ENCODE measurements at regions not wholly inside any gene's neighbourhood (a gene's known extent, or its start where the extent isn't known, plus 50 kb on each side); places are given as distances from the start of the nearest gene placed in this dataset.

DNA sequence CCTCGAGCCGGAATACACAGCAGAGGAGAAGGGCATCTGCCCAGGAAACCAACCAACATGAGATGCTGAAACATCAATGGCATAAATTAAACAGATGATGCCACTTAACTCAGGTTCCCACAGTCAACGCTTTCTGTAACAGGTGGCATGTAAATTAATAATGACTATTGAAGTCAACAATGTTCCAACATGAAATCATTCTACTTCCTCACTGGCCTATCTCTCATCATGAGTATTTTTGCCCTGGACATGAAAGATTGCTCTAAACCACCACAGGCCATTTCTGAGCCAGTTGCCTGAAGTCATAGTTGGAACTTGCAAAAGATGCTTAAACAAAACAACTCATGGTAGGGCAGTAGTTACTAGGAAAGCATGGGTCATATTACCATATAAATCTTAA lies 397.9 kb upstream of the JARID2 start:
- DNase-seq (ENCODE audit: low spot score), result no peak

DNA sequence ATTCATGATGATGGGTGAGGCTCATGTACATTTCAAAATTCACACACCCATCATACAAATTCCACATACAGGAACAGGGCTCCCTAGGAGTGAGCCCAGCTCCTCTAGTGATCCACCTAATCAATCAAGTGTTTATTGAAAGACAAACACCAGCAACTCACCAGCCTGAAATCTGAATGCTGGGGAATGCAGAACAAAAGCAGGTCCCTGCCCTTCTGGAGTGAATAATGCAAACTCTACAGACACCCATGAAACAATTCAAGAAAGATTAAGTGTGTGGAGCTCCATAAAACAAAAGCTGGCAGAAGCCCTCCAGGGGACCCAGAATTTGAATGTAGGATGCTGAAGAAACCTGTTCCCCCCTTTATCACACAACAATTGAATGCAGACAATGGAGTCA lies 396.7 kb upstream of the JARID2 start:
- no peak for DNase-seq (ENCODE audit: low spot score)

DNA sequence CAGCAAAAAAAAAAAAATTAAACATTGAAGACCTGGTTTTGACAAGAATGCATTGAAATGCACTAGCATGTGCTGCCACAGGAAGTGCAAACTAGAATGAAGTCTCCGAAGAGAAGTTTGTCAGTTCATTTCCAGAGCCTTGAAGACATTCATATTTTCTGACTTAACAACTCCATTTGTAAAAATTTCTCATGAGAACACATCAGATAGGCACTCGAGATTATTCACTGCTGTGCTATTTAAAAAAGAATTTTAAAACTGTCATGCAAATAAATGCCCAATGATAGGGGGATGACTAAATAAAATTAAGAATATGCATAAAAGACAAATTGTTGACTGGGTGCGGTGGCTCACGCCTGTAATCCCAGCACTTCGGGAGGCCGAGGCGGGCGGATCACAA lies 394.6 kb upstream of the JARID2 start:
- DNase-seq (ENCODE audit: low spot score), result no peak

DNA sequence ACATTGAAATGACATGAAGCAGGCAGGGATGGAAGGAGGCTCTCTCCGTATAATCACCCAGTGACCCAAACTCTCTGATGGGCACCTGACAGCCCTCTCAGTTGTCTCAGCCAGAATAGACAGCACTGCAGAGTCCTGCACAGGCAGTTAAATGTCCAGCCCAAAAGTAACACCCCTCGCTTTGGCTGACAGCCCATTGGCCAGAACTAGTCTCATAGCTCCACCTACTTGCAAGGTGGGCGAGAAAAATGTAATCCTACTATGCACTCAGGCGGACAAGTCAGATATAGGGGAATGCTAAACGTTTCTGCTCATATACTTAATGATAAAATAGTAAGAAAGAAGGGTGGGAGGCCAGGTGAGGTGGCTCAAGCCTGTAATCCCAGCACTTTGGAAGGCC lies 393.5 kb upstream of the JARID2 start:
- no peak for DNase-seq (ENCODE audit: low spot score)

DNA sequence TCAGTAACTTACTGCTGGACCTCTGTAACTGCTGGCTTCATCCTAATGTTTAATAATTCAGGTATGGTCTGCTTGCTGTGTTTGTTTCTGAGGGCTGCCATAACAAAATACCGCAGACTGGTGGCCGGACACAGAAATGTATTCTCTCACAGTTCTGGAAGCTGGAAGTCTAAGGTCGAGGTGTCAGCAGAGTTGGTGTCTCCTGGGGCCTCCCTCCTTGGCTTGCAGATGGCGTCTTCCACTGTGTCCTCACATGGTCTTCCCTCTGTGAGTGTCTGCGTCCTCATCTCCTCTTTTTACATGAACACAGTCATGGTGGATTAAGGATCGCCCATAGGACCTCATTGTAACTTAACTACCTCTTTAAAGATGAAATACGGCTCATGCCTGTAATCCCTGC lies 389.7 kb upstream of the JARID2 start:
- DNase-seq (ENCODE audit: low spot score), result no peak

DNA sequence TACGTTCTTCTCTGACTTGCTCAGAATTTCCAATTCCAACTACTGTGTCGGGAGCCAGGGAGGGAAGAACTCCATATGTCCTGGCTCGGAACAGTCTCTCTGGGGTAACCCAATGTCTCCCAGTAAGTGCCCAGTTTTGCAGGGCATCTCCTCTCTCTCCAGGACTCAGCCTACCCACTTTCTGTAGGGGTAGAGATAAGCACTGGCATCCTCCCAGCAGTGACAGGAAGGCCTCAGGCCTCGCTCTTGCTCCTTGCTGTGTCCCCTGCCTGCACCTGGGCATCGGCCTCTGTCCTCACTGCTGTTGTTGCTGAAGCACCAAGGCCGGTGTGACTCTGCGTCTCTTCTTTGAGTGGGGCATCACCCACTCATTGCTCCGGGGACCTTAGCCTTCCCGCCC lies 388.9 kb upstream of the JARID2 start:
- DNase-seq (ENCODE audit: low spot score), result no peak

DNA sequence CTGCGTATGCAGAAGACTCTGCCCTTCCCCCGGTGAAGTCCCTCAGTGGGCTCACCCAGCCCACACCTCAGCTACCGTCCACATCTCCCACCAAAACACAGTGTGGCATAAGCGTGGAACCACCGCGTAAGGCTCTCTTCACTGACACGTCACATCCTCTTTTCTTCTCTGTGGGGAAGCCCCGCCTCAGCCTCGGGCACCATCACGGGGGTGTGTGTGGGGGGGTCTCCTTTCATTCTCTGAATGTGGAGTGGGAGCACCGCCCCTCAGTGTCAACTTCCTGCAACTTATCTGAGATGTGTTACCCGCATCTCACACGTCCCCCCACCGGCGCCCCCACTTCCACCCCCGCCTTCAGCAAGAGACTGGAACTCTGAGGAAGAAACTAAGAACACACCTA lies 388.4 kb upstream of the JARID2 start:
- peak; percentile 20 for DNase-seq (ENCODE audit: low spot score)

DNA sequence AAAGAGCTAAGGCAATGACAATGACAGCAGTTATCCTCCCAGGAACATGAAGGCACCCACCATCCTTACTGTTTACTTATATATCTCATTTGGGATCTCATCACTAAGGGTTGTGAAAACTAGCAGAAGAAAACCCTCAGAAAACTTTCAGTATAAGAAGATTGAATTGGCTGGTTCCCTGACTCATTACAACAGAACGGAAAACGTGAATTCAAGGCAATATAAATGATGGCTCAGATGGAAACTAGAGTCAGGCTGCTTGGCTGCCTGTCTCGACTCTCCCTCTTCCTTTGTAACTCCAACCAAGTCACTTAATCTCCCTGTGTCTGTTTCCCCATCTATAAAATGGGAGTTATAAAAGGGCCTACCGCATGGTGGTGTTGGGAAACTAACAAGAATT lies 387.1 kb upstream of the JARID2 start:
- no peak for DNase-seq (ENCODE audit: low spot score)

DNA sequence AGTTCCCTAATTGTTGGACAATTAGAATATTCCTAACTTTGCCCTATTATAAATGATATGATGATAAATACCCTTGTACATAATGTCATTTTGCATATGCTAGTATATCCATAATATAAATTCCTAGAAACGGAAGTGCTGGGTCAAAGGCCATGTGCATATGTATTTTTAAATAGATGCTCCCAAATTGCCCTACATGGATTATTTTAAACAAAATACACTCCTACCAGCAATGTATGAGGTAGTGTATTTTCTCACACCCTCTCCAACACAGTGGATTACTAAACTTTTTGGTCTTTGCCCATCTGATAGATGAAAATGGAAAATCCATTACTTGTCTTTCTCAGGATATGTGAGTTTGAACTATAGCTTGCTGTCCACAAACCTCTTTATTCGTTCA lies 385.1 kb upstream of the JARID2 start:
- DNase-seq (ENCODE audit: low spot score), result no peak

DNA sequence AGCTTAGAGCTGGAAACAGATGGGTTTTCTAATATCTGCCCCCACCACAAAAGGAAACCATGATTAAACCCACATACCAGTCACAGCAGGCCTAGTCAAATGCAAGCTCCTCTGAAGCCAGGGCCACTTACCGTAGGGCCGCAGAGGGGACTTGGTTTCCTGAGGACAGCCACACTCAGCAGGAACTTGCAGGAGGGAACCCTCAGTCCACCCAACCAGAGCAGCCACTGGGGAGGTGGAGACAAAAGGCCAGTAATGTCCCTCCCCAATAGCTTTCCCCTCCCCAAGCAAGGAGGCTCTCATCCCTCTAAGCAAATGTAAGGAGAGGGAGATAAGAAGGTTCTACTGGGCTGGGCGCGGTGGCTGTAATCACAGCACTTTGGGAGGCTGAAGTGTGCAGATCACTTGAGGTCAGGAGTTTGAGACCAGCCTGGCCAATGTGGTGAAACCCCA lies 384.4 kb upstream of the JARID2 start:
- no peak for DNase-seq (ENCODE audit: low spot score)

DNA sequence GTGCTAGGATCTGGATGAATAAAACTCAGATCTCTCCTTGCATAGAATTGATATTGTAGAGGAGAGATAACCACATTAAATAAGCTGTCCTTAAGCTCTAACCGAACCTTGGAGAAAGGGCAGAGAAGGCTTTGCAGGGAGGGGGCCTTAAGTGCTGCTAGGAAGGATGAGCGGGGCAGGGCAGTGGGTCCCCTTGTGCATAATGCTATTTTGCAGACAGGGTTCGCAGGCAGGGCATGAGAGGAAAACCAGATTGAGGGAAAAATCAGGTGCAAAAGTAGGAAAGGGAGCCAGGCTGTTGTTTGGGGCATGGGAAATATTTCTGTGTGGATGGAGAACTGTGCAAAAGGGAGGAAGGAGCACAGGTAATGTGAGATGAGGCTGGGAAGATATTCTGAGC lies 383.0 kb upstream of the JARID2 start:
- no peak for DNase-seq (ENCODE audit: low spot score)

DNA sequence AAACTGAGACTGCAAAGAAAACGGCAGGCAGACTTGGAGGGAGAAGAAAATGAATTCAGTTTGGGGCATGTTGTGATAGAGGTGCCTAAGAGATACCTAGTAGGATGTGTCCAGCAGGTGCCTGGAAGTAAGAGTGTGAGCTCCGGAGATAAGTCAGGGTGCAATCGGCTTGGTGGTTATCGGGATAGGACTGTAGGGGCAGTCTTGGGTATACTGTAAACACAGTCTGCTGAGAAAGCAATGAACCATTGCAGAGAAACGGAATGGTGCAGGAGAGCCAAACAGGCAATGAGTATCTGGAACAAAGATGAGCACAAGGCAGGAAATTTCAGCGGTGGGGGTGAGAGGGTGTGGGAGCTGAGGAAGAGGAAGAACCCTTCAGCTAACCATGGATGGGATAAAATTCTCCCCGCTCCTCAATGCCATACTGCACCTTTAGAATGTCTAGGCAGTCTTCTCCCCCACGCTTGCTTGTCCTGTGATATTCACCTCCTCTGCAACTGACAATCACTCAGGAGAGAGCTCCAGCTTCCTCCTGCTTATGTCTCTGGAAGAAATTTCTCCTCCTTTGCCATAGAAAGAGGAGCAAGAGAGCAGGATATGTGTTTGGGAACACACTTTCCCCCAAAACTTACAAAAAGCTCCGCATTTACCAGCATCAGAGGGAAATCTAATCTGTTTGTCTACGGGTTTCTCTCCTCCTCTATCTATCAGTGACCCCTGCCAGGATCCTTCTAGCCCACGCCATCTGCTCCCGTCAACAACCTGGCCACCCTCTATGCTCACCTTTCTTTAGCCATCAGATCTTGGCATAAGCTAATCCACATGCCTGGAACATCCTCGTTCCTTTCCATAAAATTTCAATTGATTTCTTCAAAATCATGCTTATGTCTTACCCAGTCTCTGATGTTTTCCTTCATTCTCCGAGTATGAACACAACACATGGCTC lies 381.7 kb upstream of the JARID2 start:
- no peak for DNase-seq (ENCODE audit: low spot score)

DNA sequence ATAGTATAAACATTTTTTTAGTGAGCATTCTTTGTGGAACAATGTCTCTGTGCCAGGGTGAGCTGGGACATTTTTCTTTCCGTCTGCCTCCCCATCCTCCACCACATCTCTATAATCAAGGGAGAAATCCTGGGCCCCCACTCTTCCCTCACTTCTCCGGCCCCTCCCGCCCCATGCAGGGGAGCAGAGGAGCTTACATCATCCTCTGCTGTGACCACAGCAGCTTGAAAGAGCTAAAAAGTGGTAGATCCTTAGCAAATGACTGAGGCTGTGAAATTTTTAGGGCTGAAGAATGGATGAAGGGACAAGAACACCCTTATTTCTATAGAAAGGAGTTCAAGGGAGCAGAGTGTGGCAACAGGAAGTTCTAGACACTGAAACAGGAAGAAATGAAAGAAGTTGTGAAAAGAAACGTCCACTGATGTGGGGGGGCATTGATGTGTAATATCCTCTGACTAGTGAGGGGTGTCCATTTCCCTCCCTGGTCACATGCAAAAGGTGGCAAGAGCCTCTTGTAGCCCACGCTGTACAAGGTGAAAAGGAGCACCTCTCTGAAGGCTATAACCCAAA lies 380.3 kb upstream of the JARID2 start:
- no peak for DNase-seq (ENCODE audit: low spot score)

DNA sequence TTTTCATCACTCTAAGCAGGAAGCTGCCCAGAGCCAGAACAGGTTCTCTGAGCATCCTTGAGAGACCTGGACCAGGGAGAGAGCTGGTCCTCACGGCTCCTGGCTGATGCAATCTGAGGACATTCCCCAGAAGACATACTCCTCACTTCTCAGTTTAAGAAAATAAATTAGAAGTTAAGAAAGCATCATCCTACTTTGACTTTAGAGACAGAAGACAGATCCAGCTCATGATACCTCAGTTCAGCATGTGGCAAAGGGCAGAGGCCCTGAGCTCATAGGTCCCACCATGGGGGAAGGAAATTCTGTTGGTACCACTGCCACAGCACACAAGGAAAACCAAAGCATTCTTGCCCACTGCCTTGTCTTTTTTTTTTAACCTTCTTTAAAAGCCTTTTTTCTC lies 378.1 kb upstream of the JARID2 start:
- DNase-seq (ENCODE audit: low spot score), result no peak

DNA sequence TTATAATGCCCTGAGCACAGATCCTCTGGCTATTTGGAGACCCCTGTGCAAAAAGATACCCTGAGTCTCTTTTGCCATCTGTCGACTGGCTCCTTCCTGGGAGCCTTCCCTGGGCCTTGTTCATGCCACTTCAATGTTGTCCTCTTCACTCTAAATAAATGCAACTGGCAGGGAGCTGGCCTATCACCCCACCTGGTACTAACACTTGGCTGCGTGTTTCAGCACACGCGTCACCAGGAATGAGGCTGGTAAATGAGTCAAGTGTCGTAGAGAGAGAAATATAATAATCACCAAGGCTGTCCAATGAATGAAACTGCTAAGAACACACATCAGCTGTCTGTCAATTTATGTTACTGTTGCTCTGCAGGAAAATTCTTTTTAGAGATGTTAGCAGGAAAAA lies 374.6 kb upstream of the JARID2 start:
- DNase-seq (ENCODE audit: low spot score), result no peak

DNA sequence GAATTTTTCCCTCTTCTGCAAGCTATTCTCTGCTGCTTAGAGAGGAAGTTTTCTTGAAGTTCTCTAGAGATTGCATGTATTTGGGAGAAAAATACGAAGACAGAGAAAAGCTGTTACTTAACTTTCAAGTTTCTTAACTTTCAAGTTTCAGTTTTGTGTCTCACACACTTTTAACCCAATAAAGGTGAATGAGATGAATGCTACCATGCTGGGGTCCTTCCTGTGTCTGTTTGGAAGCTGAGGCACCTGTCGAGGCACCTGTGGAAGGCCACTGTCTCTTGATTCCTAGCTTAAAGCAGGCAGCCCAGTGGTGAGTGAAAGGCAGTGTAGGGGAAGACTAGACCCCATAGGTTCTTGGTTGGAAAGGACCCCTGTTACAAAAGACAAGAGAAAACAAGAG lies 372.8 kb upstream of the JARID2 start:
- DNase-seq (ENCODE audit: low spot score), result no peak

DNA sequence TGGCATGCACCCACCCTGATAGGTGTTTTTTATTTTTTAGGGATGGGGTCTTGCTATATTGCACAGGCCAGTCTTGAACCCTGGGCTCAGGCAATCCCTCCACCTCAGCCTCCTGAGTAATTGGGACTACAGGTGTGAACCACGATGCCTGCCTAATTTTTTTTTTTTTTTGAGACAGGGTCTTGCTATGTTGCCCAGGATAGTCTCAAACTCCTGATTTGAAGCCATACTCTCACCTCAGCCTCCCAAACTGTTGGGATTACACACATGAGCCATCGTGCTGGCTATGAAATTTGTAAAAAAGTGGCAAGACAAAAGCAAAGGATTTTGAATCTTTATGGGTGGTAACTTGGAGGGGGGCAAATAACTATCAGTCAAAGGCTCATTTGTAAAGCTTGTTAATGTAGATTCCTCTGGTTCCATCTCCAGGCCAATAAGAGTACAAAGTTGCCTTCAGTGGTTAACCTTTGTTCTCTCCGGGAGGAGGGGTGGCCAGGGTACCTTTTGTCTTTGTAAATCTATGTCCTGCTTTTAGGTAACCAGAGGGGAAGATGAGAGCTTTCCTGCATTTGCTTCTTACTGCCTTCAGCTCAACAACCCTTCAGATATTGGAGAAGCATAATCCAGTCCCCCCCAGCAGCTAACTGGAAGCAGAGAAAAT lies 372.0 kb upstream of the JARID2 start:
- no peak for DNase-seq (ENCODE audit: low spot score)

DNA sequence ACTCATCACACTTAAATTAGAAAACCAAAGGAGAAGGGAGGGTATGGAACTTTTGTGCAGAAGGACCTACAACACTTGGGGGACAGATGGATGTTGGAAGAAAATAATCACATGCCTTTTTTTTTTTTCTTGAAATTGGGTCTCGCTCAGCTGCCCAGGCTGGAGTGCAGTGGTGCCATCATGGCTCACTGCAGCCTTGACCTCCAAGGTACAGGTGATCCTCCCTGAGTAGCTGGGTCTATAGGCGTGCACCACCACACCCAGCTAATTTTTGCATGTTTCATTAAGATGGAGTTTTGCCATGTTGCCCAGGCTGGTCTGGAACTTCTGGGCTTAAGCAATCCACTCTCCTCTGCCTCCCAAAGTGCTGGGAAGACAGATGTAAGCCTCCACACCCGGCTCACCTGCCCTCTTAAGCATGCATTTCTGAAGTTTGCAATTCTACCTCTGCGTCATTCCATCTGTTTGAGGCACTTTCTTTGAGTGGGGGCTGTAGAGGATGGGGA lies 370.8 kb upstream of the JARID2 start:
- DNase-seq (ENCODE audit: low spot score), result no peak

DNA sequence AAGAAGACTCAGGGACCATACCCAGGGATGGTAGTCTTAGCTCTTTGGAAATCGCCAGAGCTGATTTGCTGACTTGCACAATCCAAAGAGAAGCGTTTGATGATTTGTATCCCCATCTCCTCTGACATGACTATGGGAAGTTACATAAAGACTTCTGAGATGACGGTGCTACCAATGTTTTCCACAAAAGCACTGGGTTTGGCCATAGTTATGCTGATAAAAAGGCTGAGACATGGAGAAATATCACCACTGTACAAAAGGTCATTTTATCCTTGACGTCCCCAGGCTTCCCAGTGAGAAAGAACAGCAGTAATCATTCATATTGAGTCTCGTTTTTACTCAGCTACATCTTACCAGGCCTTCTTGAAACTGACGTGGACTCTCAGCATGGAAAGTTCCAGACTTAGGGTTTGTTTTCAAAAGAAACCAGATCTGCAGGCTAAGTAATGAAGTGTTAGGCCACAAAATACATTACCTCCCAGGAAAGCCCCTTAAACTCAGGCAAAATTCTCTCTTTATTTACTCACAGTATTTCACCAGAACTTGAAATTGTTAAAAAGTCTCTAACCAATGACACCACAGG lies 370.3 kb upstream of the JARID2 start:
- no peak for DNase-seq (ENCODE audit: low spot score)

DNA sequence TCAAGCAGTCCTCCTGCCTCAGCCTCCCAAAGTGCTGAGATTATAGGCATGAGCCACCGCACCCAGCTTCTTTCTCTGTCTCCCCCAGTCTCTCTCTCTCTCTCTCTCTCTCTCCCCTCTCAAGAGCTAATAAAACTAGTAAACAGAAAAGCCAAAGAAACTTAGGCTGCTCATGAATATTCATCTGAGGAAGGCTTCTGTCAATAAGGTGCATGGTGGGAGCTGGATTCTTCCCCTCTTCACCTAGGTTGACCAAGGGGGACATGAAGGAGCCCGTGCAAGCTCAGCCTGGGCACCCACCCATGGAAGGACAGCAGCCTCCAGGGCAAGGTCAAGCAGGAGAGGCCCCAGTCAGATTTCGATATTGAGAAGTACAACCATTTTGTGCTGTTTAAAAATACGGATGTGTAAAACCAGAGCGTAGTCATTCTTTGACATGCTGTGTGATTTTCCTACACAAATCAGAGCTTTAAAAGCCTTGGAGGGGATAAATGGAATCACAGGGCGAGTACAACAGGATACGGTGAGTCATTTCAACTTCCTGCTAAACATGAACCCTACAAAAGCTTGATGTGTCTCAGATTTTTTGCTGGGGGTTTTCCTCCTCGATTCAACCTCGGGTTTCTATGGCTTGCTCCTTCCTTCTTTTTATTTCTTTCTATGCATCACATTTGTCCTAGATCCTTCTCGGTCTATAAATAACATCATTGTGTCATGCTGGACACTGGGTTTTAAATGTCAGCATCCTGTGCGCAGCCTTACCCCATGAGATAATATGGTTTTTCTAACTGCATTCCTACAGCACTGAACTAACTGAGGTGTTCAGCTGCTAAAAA lies 368.9 kb upstream of the JARID2 start:
- DNase-seq (ENCODE audit: low spot score), result no peak

DNA sequence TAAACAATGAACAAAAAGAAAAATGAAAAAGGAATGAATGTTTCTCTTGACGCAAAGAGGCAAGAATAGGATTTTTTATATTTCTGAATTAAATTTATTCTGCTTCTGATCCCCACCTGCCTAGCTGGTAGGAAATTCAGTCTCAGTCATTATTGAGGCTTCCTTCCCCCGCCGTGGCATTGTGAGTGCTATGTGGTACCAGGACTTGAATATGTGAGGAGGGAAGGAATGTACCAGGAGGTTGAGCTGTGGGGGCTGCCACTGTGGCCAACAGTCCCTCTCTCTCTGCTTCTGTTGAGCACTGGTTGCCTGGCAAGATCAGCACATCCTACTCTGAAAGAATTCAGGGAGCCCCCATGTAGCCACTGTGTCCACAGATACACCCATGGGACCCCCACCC lies 368.1 kb upstream of the JARID2 start:
- DNase-seq (ENCODE audit: low spot score), result no peak

DNA sequence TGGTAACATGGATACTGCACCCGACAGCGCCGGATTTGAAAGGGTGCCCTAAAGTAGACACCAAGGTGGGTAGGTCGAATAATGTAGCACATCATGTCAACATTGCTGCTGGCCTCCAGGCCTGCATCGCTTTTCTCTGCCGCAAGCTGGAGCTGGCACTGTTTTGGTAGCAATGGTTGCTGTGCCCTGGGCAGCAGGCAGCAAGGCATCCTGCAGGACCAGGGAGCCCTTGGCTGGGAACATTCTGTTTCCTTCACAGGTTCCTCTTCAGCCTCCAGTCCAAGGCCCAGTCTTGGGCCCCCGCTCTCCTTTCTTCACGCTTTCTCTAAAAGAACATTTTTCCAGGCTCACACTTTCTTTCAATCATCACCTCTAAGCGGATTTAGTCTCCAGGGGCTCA lies 365.8 kb upstream of the JARID2 start:
- peak; percentile 44 for DNase-seq (ENCODE audit: low spot score)

Measured in Ammon's horn (tissue), 1 donor.